RWPE2 (cell line): ENCODE measurements at regions not wholly inside any gene's neighbourhood (a gene's known extent, or its start where the extent isn't known, plus 50 kb on each side); places are given as distances from the start of the nearest gene placed in this dataset.

Source experiments
- ATAC-seq: fragments of 200-7000 bp; cut with Tn5 transposase; 3 replicates; pipeline ENCODE4 v1.9.1; 2021; ENCODE audit warnings: low read depth
- DNase-seq: peaks from one replicate; pipeline ENCODE4 v3.0.0-alpha.2; 2020; ENCODE audit warnings: low spot score
- H3K27ac ChIP-seq: fragments of 450-650 bp; 2 replicates; pipeline ENCODE4 v1.5.1; 2017; ENCODE audit warnings: mild to moderate bottlenecking; ENCODE audit not compliant: poor library complexity, severe bottlenecking
- H3K27me3 ChIP-seq: fragments of 250-450 bp; sonication (Bioruptor Pico); 2 replicates; pipeline ENCODE4 v1.5.1; 2021; ENCODE audit warnings: mild to moderate bottlenecking, moderate library complexity; ENCODE audit not compliant: insufficient read depth, poor library complexity, severe bottlenecking
- H3K36me3 ChIP-seq: fragments of 250-450 bp; sonication (Bioruptor Pico); 2 replicates; pipeline ENCODE4 v1.5.1; 2020; ENCODE audit warnings: low read depth, mild to moderate bottlenecking, moderate library complexity
- H3K4me1 ChIP-seq: fragments of 250-450 bp; sonication (Bioruptor Pico); 2 replicates; pipeline ENCODE4 v1.5.1; 2021; ENCODE audit warnings: mild to moderate bottlenecking, moderate library complexity; ENCODE audit not compliant: insufficient read depth, poor library complexity, severe bottlenecking
- H3K4me3 ChIP-seq: fragments of 250-450 bp; sonication (Bioruptor Pico); 2 replicates; pipeline ENCODE4 v1.5.1; 2021; ENCODE audit warnings: mild to moderate bottlenecking, moderate library complexity; ENCODE audit not compliant: severe bottlenecking
- H3K9me3 ChIP-seq: fragments of 250-450 bp; sonication (Bioruptor Pico); 2 replicates; pipeline ENCODE4 v1.5.1; 2021; ENCODE audit warnings: mild to moderate bottlenecking, moderate library complexity; ENCODE audit not compliant: severe bottlenecking
- TF ChIP-seq, protein P1 (sequence below): fragments of 450-650 bp; IDR thresholded peaks from one replicate; pipeline ENCODE4 v1.5.1; 2017; ENCODE audit warnings: mild to moderate bottlenecking, moderate library complexity; ENCODE audit not compliant: poor library complexity, severe bottlenecking

GRCh38 chr5:157984611-157985010 lies 125.7 kb upstream of the CLINT1 start:
- DNase-seq (no peak), ATAC-seq (no peak)
- Histone ChIP-seq H3K9me3 (no peaks in the 10 kb centered on the region), H3K27me3 (no peaks in the 10 kb centered on the region), H3K4me1 (no peaks in the 10 kb centered on the region), H3K36me3 (no peaks in the 10 kb centered on the region), H3K27ac (no peak overlapping the region), H3K4me3 (no peak overlapping the region)
- TF ChIP-seq, protein P1, sequence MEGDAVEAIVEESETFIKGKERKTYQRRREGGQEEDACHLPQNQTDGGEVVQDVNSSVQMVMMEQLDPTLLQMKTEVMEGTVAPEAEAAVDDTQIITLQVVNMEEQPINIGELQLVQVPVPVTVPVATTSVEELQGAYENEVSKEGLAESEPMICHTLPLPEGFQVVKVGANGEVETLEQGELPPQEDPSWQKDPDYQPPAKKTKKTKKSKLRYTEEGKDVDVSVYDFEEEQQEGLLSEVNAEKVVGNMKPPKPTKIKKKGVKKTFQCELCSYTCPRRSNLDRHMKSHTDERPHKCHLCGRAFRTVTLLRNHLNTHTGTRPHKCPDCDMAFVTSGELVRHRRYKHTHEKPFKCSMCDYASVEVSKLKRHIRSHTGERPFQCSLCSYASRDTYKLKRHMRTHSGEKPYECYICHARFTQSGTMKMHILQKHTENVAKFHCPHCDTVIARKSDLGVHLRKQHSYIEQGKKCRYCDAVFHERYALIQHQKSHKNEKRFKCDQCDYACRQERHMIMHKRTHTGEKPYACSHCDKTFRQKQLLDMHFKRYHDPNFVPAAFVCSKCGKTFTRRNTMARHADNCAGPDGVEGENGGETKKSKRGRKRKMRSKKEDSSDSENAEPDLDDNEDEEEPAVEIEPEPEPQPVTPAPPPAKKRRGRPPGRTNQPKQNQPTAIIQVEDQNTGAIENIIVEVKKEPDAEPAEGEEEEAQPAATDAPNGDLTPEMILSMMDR: no peak

GRCh38 chr5:157983906-157984551 lies 125.1 kb upstream of the CLINT1 start:
- Histone ChIP-seq H3K4me1 (no peaks in the 10 kb centered on the region), H3K36me3 (no peaks in the 10 kb centered on the region)
- no peak for DNase-seq

GRCh38 chr5:157978061-157978460 lies 119.1 kb upstream of the CLINT1 start:
- Histone ChIP-seq H3K27ac (no peak overlapping the region), H3K36me3 (no peaks in the 10 kb centered on the region), H3K4me3 (no peak overlapping the region), H3K27me3 (no peaks in the 10 kb centered on the region), H3K4me1 (no peaks in the 10 kb centered on the region), H3K9me3 (no peaks in the 10 kb centered on the region)
- no peak for ATAC-seq
- TF ChIP-seq, protein P1: no peak
- no peak for DNase-seq

More at GRCh38 chr5:157983906-157984551, 125.1 kb upstream of the CLINT1 start:
- Histone ChIP-seq H3K27me3 (no peaks in the 10 kb centered on the region), H3K9me3 (no peaks in the 10 kb centered on the region), H3K27ac (no peak overlapping the region), H3K4me3 (no peak overlapping the region)
- no peak for ATAC-seq
- TF ChIP-seq, protein P1: no peak

GRCh38 chr5:157976429-157976828 lies 117.5 kb upstream of the CLINT1 start:
- no peaks in the 10 kb centered on the region for H3K4me1 ChIP-seq

DNA sequence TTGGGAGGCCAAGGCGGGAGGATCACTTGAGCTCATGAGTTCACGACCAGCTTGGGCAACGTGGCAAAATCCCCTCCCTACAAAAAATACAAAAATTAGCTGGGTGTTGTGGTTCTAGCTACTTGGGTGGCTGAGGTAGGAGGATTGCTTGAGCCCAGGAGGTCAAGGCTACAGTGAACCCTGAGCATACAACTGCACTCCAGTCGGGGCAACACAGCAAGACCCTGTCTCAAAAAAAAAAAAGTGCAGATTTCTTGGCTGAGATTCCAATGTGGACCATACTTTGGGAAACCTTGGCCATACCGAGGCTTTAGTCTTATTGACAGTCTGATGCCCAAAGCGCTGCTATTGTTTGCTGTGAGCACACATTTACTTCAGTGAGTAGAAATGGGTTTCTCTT lies 113.6 kb upstream of the CLINT1 start:
- no peaks in the 10 kb centered on the region for H3K36me3 ChIP-seq
- H3K27ac ChIP-seq: no peak overlapping the region
- TF ChIP-seq, protein P1: no peak
- no peak for DNase-seq
- H3K9me3 ChIP-seq: no peaks in the 10 kb centered on the region
- no peaks in the 10 kb centered on the region for H3K27me3 ChIP-seq
- no peak for ATAC-seq
- no peak overlapping the region for H3K4me3 ChIP-seq
- no peaks in the 10 kb centered on the region for H3K4me1 ChIP-seq

More at GRCh38 chr5:157976429-157976828, 117.5 kb upstream of the CLINT1 start:
- TF ChIP-seq, protein P1: no peak
- H3K27me3 ChIP-seq: no peaks in the 10 kb centered on the region
- no peak overlapping the region for H3K27ac ChIP-seq
- no peak overlapping the region for H3K4me3 ChIP-seq
- H3K36me3 ChIP-seq: no peaks in the 10 kb centered on the region
- no peaks in the 10 kb centered on the region for H3K9me3 ChIP-seq
- ATAC-seq (peak; percentile 85), DNase-seq (no peak)
